ENCODE measurements at regions not wholly inside any gene's neighbourhood (a gene's known extent, or its start where the extent isn't known, plus 50 kb on each side); places are given as distances from the start of the nearest gene placed in this dataset.

GRCh38 chr5:118551716-118552115 is 436.6 kb downstream of the DTWD2 start:
- TF ChIP-seq EZH2 (IDR thresholded peaks at IDR 0.05; ENCODE audit: borderline replicate concordance, low read depth, low read length, severe bottlenecking): no peak
- TF ChIP-seq CTCF (IDR thresholded peaks at IDR 0.05; ENCODE audit: extremely low read depth in 1 of 2, insufficient read depth in 1 of 2, low read depth in 1 of 2, low read length in 2 of 2): no peak
- TF ChIP-seq, protein P1, sequence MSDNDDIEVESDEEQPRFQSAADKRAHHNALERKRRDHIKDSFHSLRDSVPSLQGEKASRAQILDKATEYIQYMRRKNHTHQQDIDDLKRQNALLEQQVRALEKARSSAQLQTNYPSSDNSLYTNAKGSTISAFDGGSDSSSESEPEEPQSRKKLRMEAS (IDR thresholded peaks at IDR 0.05; ENCODE audit: insufficient read depth, insufficient read length): no peak
- no peak for TF ChIP-seq POLR2AphosphoS5 (IDR thresholded peaks at IDR 0.05; ENCODE audit: insufficient read depth, low read depth, low read length)
- no peak for TF ChIP-seq POLR2A (IDR thresholded peaks at IDR 0.05; ENCODE audit: low read depth, low read length)
- TF ChIP-seq JUN (IDR thresholded peaks at IDR 0.05; ENCODE audit: borderline replicate concordance, insufficient read depth, insufficient read length, low read depth): no peak
- no peak for TF ChIP-seq FOS (IDR thresholded peaks at IDR 0.05; ENCODE audit: borderline replicate concordance, insufficient read depth, low read length)
